ENCODE measurements at regions not wholly inside any gene's neighbourhood (a gene's known extent, or its start where the extent isn't known, plus 50 kb on each side); places are given as distances from the start of the nearest gene placed in this dataset.

DNA sequence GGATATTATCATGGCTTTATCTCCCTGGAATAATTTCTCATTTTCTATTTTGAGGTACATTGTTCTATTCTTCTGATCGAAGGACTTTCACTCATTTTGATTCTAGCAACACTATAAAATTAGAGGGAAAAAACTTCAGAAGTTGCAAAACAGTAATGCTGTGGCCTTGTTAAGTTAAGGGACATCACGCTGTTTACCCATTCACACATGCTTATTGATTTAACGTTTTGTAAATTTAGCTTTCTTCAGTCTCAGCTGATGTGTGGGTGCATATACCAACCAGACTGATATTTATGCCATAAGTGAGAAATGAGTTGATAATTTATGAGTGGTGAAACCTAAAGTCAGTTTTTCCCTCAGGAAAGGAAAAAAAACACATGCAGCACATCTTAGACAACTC, 63.5 kb upstream of the RELN start:
- DNase-seq (ENCODE audit: low read depth): no peak

DNA sequence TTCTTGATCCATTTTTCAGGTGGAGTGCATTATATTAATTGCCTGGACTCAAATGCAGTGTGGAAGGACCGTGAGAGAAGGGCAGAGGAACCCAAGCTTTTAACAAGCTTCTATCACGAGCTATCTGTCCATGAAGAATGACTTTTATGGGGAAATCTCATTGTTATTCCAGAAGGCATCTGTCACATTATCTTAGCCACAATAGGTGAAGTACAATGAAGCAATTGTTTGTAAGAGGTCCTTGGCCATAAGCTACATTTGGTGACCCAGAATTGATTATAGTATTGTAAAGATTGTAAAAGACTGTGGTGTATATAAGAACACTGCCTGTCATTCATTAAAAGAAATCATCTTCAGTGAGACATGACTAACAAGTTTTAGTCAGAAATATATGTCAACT, 58.6 kb upstream of the RELN start:
- no peak overlapping the region for H3K4me3 ChIP-seq (ENCODE audit: low read length)
- TF ChIP-seq, protein P1, sequence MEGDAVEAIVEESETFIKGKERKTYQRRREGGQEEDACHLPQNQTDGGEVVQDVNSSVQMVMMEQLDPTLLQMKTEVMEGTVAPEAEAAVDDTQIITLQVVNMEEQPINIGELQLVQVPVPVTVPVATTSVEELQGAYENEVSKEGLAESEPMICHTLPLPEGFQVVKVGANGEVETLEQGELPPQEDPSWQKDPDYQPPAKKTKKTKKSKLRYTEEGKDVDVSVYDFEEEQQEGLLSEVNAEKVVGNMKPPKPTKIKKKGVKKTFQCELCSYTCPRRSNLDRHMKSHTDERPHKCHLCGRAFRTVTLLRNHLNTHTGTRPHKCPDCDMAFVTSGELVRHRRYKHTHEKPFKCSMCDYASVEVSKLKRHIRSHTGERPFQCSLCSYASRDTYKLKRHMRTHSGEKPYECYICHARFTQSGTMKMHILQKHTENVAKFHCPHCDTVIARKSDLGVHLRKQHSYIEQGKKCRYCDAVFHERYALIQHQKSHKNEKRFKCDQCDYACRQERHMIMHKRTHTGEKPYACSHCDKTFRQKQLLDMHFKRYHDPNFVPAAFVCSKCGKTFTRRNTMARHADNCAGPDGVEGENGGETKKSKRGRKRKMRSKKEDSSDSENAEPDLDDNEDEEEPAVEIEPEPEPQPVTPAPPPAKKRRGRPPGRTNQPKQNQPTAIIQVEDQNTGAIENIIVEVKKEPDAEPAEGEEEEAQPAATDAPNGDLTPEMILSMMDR (IDR thresholded peaks at IDR 0.05; ENCODE audit: insufficient read depth, low read depth, low read length, missing control alignments): no peak
- no peak for DNase-seq (ENCODE audit: low read depth)

More for the DNA sequence above, 63.5 kb upstream of the RELN start:
- no peak overlapping the region for H3K4me3 ChIP-seq (ENCODE audit: low read length)
- TF ChIP-seq, protein P1 (IDR thresholded peaks at IDR 0.05; ENCODE audit: insufficient read depth, low read depth, low read length, missing control alignments): no peak

DNA sequence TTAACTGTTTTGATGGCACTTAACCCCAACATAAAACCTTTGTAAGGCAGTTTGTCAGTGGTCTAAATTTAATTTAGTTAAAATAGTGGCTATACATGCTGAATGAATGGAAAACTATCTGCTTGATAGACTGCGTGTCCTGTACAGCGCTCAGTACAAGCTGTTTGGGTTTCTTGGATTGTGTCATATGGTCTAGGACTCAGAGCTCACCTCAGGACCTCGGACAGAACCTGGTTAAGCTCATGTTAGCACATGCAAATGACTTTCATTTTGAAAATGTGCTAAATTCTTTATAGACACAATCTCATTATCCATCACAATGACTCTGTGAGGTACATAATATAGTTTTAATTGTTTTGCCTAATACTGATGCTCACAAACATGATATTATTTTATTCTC, 55.7 kb upstream of the RELN start:
- TF ChIP-seq, protein P1 (IDR thresholded peaks at IDR 0.05; ENCODE audit: insufficient read depth, low read depth, low read length, missing control alignments): no peak
- peak; percentile 26 for DNase-seq (ENCODE audit: low read depth)
- H3K4me3 ChIP-seq (ENCODE audit: low read length): no peak overlapping the region

DNA sequence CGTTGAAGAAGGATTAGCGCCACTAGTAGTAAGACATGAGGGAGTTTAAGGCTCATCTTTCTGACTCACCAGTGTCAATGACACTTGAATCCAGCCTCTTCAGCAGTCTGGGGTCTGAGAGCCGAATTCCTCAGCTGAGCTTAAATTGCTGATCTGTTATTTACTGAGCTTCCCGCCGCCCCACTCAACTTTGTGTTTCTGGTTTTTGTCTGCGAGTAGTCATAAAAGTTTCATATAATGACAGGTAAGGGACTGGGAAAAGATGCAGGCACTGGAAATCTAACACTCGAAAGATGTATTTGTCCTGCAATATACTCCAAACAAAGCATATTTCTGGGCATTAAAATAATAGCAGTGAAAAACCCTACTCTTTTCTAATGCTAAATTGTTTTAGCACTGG, 51.2 kb upstream of the RELN start:
- no peak for DNase-seq (ENCODE audit: low read depth)
- TF ChIP-seq, protein P1 (IDR thresholded peaks at IDR 0.05; ENCODE audit: insufficient read depth, low read depth, low read length, missing control alignments): no peak
- no peak overlapping the region for H3K4me3 ChIP-seq (ENCODE audit: low read length)

DNA sequence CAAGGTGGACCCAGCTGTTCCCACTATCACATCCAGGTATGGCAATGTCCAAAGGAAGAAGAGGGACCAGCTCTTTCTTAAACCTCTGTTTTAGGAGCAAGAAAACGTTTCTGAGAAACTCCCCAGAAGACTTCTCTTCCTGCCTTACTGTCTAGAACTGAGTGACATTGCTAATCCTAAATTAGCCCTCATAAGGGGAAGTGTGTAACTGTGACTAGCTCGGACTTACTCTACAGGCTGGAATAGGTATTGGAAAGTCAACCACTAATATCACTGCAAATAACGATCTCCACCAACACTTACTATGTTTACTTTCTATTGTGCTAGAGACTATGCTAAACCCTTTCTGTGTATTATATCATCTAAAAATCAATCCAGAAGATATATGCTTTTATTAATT, 49.9 kb upstream of the RELN start:
- no peak for DNase-seq (ENCODE audit: low read depth)
- H3K4me3 ChIP-seq (ENCODE audit: low read length): no peak overlapping the region
- TF ChIP-seq, protein P1 (IDR thresholded peaks at IDR 0.05; ENCODE audit: insufficient read depth, low read depth, low read length, missing control alignments): no peak

Measured in epithelial cell of esophagus (primary cell).